ENCODE measurements at regions not wholly inside any gene's neighbourhood (a gene's known extent, or its start where the extent isn't known, plus 50 kb on each side); places are given as distances from the start of the nearest gene placed in this dataset.
"Not testable (repeated sequence)": the region's sequence is repeated elsewhere in the genome, so short reads cannot be mapped to it uniquely, and the experiment has no call there.

DNA sequence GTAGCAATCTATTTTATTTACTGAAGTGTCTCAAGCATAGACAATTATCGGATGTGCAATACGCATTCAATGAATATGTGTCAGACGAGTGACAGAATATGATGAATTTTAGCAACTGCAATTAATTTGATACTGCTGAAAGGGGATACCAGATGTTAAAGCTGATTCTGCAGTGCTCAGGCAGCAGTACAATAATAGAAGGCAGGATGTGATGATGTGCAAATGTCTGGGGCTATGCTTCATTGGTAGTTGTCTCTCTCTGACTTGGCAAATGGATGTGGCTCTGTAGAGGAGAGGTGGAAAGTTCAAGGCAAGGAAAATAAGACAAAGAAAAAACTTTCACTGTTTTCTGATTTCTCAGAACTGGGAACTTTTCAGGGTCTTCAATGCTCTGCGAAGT, 721.2 kb downstream of the CDH18 start:
- Histone ChIP-seq H2AFZ (no peak overlapping the region), H3K36me3 (replicated peaks; ENCODE audit: insufficient read depth, low read depth) (no peaks in the 10 kb centered on the region), H3K27me3 (no peaks in the 10 kb centered on the region), H3K9me3 (ENCODE audit: low read depth) (no peaks in the 10 kb centered on the region), H3K4me2 (no peak overlapping the region), H3K27ac (no peak overlapping the region), H3K79me2 (no peaks in the 10 kb centered on the region), H3K4me3 (no peak overlapping the region), H4K20me1 (ENCODE audit: insufficient read depth, poor library complexity, severe bottlenecking) (no peaks in the 10 kb centered on the region), H3K9me2 (replicated peaks; ENCODE audit: insufficient read depth) (no peaks in the 10 kb centered on the region), H3K4me1 (ENCODE audit: insufficient read depth) (no peaks in the 10 kb centered on the region)
- no peak for TF ChIP-seq EZH2phosphoT487 (IDR thresholded peaks at IDR 0.05; ENCODE audit: low read depth, severe bottlenecking, unreplicated experiment)
- TF ChIP-seq, protein P1, sequence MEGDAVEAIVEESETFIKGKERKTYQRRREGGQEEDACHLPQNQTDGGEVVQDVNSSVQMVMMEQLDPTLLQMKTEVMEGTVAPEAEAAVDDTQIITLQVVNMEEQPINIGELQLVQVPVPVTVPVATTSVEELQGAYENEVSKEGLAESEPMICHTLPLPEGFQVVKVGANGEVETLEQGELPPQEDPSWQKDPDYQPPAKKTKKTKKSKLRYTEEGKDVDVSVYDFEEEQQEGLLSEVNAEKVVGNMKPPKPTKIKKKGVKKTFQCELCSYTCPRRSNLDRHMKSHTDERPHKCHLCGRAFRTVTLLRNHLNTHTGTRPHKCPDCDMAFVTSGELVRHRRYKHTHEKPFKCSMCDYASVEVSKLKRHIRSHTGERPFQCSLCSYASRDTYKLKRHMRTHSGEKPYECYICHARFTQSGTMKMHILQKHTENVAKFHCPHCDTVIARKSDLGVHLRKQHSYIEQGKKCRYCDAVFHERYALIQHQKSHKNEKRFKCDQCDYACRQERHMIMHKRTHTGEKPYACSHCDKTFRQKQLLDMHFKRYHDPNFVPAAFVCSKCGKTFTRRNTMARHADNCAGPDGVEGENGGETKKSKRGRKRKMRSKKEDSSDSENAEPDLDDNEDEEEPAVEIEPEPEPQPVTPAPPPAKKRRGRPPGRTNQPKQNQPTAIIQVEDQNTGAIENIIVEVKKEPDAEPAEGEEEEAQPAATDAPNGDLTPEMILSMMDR (IDR thresholded peaks at IDR 0.05; ENCODE audit: poor library complexity): no peak
- no peak for TF ChIP-seq EZH2 (IDR thresholded peaks at IDR 0.05; ENCODE audit: borderline replicate concordance)
- DNase-seq (ENCODE audit: low spot score): no peak
- 93% methylated on average over 4 of the region's 4 CpGs for WGBS (ENCODE audit: low lambda C conversion rate, missing lambda C conversion rate)

DNA sequence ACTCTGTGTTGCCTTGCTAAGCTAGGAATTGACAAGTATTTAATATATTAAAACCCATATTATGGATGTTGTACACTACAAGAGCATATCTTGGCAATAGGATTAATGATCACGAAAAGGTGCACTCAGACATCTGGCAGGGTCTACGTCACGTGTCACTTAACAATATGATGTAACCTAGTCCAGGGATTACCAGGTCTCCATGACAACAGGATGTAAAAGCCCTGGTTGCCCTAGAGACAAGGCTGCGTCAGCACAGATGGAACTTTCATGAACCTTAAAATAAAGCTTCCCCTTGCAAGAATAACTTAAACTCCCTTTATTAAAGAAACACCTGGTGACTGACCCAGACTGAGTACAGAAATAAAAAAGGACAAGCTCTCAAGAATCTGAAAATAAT, 717.8 kb downstream of the CDH18 start:
- TF ChIP-seq, protein P1 (IDR thresholded peaks at IDR 0.05; ENCODE audit: poor library complexity): no peak
- TF ChIP-seq EZH2phosphoT487 (IDR thresholded peaks at IDR 0.05; ENCODE audit: low read depth, severe bottlenecking, unreplicated experiment) (no peak), EZH2 (IDR thresholded peaks at IDR 0.05; ENCODE audit: borderline replicate concordance) (no peak)
- Histone ChIP-seq H3K9me3 (ENCODE audit: low read depth) (no peaks in the 10 kb centered on the region), H3K27me3 (no peaks in the 10 kb centered on the region), H3K79me2 (no peaks in the 10 kb centered on the region), H3K4me2 (no peak overlapping the region), H3K4me3 (no peak overlapping the region), H4K20me1 (ENCODE audit: insufficient read depth, poor library complexity, severe bottlenecking) (no peaks in the 10 kb centered on the region), H3K27ac (no peak overlapping the region), H3K9me2 (replicated peaks; ENCODE audit: insufficient read depth) (no peaks in the 10 kb centered on the region), H3K4me1 (ENCODE audit: insufficient read depth) (no peaks in the 10 kb centered on the region), H2AFZ (no peak overlapping the region), H3K36me3 (replicated peaks; ENCODE audit: insufficient read depth, low read depth) (no peaks in the 10 kb centered on the region)
- 74% methylated on average over 4 of the region's 4 CpGs for WGBS (ENCODE audit: low lambda C conversion rate, missing lambda C conversion rate)
- no peak for DNase-seq (ENCODE audit: low spot score)

DNA sequence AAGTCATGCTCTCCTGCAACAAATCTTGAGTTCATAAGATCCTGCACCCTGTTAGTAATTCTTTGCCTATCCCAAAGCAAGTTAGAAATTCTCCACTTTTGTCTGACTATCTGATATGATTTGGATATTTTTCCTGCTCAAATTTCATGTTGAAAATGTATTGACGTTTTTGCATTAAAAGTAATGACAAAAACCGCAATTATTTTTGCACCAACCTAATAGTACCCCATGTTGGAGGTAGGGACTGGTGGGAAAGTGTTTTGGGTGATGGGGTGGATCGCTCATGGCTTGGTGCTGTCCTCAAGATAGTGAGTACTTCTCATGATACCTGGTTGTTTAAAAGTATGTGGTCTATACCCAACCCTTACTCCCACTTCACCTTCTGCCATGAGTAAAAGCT, 713.4 kb downstream of the CDH18 start:
- no peaks in the 10 kb centered on the region for H3K4me1 ChIP-seq (ENCODE audit: insufficient read depth)
- H4K20me1 ChIP-seq (ENCODE audit: insufficient read depth, poor library complexity, severe bottlenecking): no peaks in the 10 kb centered on the region
- TF ChIP-seq EZH2phosphoT487 (IDR thresholded peaks at IDR 0.05; ENCODE audit: low read depth, severe bottlenecking, unreplicated experiment): no peak
- no peak for TF ChIP-seq EZH2 (IDR thresholded peaks at IDR 0.05; ENCODE audit: borderline replicate concordance)
- TF ChIP-seq, protein P1 (IDR thresholded peaks at IDR 0.05; ENCODE audit: poor library complexity): no peak
- no peak for DNase-seq (ENCODE audit: low spot score)
- H2AFZ ChIP-seq: no peak overlapping the region
- no peaks in the 10 kb centered on the region for H3K36me3 ChIP-seq (replicated peaks; ENCODE audit: insufficient read depth, low read depth)
- no peak overlapping the region for H3K4me2 ChIP-seq
- H3K4me3 ChIP-seq: no peak overlapping the region
- no peaks in the 10 kb centered on the region for H3K79me2 ChIP-seq
- 83% methylated on average over 3 of the region's 3 CpGs for WGBS (ENCODE audit: low lambda C conversion rate, missing lambda C conversion rate)
- H3K9me3 ChIP-seq (ENCODE audit: low read depth): no peaks in the 10 kb centered on the region
- H3K9me2 ChIP-seq (replicated peaks; ENCODE audit: insufficient read depth): no peaks in the 10 kb centered on the region
- no peak overlapping the region for H3K27ac ChIP-seq
- no peaks in the 10 kb centered on the region for H3K27me3 ChIP-seq

DNA sequence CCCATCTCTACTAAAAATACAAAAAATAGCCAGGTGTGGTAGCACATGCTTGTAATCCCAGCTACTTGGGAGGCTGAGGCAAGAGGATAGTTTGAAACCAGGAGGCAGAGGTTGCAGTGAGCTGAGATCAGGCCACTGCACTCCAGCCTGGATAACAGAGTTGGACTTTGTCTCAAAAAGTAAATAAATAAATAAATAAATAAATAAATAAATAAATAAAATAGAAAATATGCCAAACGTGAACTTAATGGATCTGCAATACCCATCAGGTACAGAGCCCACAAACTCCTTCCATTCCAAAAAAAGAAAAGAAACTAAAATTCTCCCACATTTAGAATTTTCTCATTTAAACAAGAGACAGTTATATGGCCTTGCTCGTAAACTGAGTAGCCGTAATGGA, 702.7 kb downstream of the CDH18 start:
- no peaks in the 10 kb centered on the region for H3K4me1 ChIP-seq (ENCODE audit: insufficient read depth)
- DNase-seq (ENCODE audit: low spot score): no peak
- no peaks in the 10 kb centered on the region for H3K9me3 ChIP-seq (ENCODE audit: low read depth)
- H3K27me3 ChIP-seq: no peaks in the 10 kb centered on the region
- H3K27ac ChIP-seq: no peak overlapping the region
- H3K9me2 ChIP-seq (replicated peaks; ENCODE audit: insufficient read depth): no peaks in the 10 kb centered on the region
- 97% methylated on average over 3 of the region's 3 CpGs for WGBS (ENCODE audit: low lambda C conversion rate, missing lambda C conversion rate)
- no peaks in the 10 kb centered on the region for H3K79me2 ChIP-seq
- TF ChIP-seq EZH2phosphoT487 (IDR thresholded peaks at IDR 0.05; ENCODE audit: low read depth, severe bottlenecking, unreplicated experiment): no peak
- no peak for TF ChIP-seq EZH2 (IDR thresholded peaks at IDR 0.05; ENCODE audit: borderline replicate concordance)
- TF ChIP-seq, protein P1 (IDR thresholded peaks at IDR 0.05; ENCODE audit: poor library complexity): no peak
- no peak overlapping the region for H2AFZ ChIP-seq
- H3K4me3 ChIP-seq: no peak overlapping the region
- H3K36me3 ChIP-seq (replicated peaks; ENCODE audit: insufficient read depth, low read depth): no peaks in the 10 kb centered on the region
- no peak overlapping the region for H3K4me2 ChIP-seq
- no peaks in the 10 kb centered on the region for H4K20me1 ChIP-seq (ENCODE audit: insufficient read depth, poor library complexity, severe bottlenecking)

DNA sequence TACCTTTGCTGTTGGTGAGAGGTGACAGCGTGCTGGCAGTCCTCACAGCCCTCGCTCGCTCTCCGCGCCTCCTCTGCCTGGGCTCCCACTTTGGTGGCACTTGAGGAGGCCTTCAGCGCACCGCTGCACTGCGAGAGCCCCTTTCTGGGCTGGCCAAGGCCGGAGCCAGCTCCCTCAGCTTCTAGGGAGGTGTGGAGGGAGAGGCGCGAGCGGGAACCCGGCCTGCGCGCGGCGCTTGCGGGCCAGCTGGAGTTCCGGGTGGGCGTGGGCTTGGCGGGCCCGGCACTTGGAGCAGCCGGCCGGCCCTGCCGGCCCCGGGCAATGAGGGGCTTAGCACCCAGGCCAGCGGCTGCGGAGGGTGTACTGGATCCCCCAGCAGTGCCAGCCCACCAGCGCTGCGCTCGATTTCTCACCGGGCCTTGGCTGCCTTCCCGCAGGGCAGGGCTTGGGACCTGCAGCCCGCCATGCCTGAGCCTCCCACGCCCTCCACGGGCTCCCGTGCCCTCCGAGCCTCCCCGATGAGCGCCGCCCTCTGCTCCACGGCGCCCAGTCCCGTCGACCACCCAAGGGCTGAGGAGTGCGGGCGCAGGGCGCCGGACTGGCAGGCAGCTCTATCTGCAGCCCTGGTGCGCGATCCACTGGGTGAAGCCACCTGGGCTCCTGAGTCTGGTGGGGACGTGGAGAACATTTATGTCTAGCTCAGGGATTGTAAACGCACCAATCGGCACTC, 700.3 kb downstream of the CDH18 start:
- H2AFZ ChIP-seq; DNase-seq (ENCODE audit: low spot score); H3K79me2 ChIP-seq; H4K20me1 ChIP-seq (ENCODE audit: insufficient read depth, poor library complexity, severe bottlenecking); H3K27ac ChIP-seq; H3K4me1 ChIP-seq (ENCODE audit: insufficient read depth); H3K4me3 ChIP-seq; H3K4me2 ChIP-seq; H3K9me3 ChIP-seq (ENCODE audit: low read depth); H3K36me3 ChIP-seq (replicated peaks; ENCODE audit: insufficient read depth, low read depth); H3K27me3 ChIP-seq; H3K9me2 ChIP-seq (replicated peaks; ENCODE audit: insufficient read depth): not testable (repeated sequence)
- 97% methylated on average over 47 of the region's 54 CpGs for WGBS (ENCODE audit: low lambda C conversion rate, missing lambda C conversion rate)
